Thoracic aorta (tissue), 2 donors: ENCODE measurements at regions not wholly inside any gene's neighbourhood (a gene's known extent, or its start where the extent isn't known, plus 50 kb on each side); places are given as distances from the start of the nearest gene placed in this dataset.

Experiments
- ATAC-seq: fragments of 150-250 bp; one replicate; pipeline ENCODE4 v1.8.0; 2017; ENCODE audit warnings: low read depth; ENCODE audit not compliant: insufficient number of reproducible peaks, low FRiP score
- DNase-seq: peaks from one replicate; pipeline ENCODE4 v3.0.0-alpha.2; 2020; ENCODE audit warnings: low spot score
- H3K27ac ChIP-seq, 2 donors: fragments of 200-600 bp; sonication (generic); 1 replicate in 1 of 2; 2 replicates in 1 of 2; pipeline ENCODE4 v1.5.1; 2016; ENCODE audit warnings: mild to moderate bottlenecking in 2 of 2, moderate library complexity in 2 of 2
- H3K27me3 ChIP-seq: fragments of 200-600 bp; sonication (generic); replicated peaks from 2 replicates; pipeline ENCODE4 v1.6.0; 2016; ENCODE audit warnings: mild to moderate bottlenecking; ENCODE audit not compliant: insufficient read depth
- H3K36me3 ChIP-seq: fragments of 200-600 bp; sonication (generic); one replicate; pipeline ENCODE4 v1.5.1; 2016
- H3K4me1 ChIP-seq, 2 donors: fragments of 200-600 bp; sonication (generic); 1 replicate in 1 of 2; 2 replicates in 1 of 2; pipeline versions ENCODE4 v1.5.1 to v1.6.0; 2016; ENCODE audit warnings: low read depth in 2 of 2, mild to moderate bottlenecking in 1 of 2; ENCODE audit not compliant: control insufficient read depth in 1 of 2
- H3K4me3 ChIP-seq: fragments of 200-600 bp; sonication (generic); 2 replicates; pipeline ENCODE4 v1.5.1; 2016; ENCODE audit warnings: mild to moderate bottlenecking
- H3K9me3 ChIP-seq: fragments of 200-600 bp; sonication (generic); 2 replicates; pipeline ENCODE4 v1.5.1; 2016
- CTCF ChIP-seq: fragments of 200-600 bp; sonication (generic); IDR thresholded peaks from one replicate; pipeline ENCODE4 v1.5.1; 2019; ENCODE audit warnings: antibody characterized with exemption

- TF ChIP-seq CTCF: no peak
- Histone ChIP-seq H3K4me1 (no peaks in the 10 kb centered on the region), H3K27ac (no peak overlapping the region), H3K4me3 (no peak overlapping the region), H3K36me3 (no peaks in the 10 kb centered on the region), H3K27me3 (no peaks in the 10 kb centered on the region), H3K9me3 (no peaks in the 10 kb centered on the region)
- no peak for ATAC-seq
- DNase-seq: no peak
These were observed 93.5 kb downstream of the COPS8 start for GRCh38 chr2:237179161-237179560.

GRCh38 chr2:237180187-237180586 lies 94.5 kb downstream of the COPS8 start:
- H3K4me1 ChIP-seq: no peaks in the 10 kb centered on the region
- ATAC-seq (no peak), DNase-seq (no peak)
- no peak overlapping the region for H3K27ac ChIP-seq
- H3K9me3 ChIP-seq: no peaks in the 10 kb centered on the region
- no peak overlapping the region for H3K4me3 ChIP-seq
- TF ChIP-seq CTCF: no peak
- no peaks in the 10 kb centered on the region for H3K36me3 ChIP-seq
- no peaks in the 10 kb centered on the region for H3K27me3 ChIP-seq

GRCh38 chr2:237180987-237181386 lies 95.3 kb downstream of the COPS8 start:
- Histone ChIP-seq H3K36me3 (no peaks in the 10 kb centered on the region), H3K9me3 (no peaks in the 10 kb centered on the region), H3K27ac (no peak overlapping the region), H3K4me3 (no peak overlapping the region), H3K4me1 (no peaks in the 10 kb centered on the region), H3K27me3 (no peaks in the 10 kb centered on the region)
- no peak for TF ChIP-seq CTCF
- ATAC-seq (no peak), DNase-seq (no peak)

DNA sequence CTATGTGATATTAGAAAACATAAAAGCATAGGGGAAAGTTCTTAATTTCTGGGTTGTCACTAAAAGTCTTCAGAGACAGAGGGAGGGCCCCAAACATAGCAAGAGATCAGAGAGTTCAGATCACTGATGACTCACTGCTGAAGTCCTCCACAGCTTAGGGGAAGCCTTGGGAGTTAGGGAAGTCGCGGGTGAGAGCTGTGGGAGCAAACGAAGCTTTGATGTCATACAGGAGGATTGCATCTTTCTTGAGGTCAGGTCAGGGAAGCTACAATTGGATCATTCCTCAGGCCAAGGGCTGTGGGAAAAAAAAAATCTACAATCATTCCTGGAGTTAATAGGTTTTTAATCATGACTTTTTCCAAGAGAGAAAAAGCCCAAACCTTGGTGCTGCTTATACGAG lies 96.2 kb downstream of the COPS8 start:
- DNase-seq: no peak
- H3K27ac ChIP-seq: no peak overlapping the region

DNA sequence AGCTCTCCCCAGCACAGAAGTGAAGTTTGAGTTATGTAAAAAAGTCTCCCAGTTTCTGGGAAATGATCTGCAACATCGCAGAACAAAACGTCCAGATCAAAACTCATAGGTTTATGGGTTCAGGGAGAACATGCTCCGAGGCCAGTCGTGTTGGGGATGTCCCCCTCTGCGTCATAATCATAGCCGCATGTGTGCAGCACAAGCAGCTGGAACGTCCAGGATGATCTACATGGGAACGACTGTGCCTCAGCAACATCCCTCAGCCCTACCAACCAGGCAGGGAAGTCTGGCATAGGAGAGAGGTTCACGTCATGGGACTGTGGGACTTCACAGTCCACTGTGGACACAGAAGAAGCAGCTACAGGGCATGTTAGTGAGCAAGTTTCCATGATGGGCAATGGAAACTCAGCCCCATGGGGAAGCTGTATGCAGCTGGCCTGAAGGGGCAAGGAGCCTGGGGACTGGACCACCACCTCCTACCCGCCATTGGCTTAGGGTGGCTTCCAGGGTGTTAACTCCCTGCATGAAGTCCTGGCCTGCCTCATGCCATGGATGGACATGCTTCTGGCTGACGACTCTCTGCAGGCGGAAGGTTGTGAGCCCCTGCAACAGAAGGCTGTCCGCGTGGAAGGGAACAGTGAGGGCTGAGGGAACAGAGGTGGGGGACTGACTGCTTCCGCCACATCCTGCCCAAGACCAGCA lies 96.9 kb downstream of the COPS8 start:
- Histone ChIP-seq H3K4me3 (no peak overlapping the region), H3K36me3 (no peaks in the 10 kb centered on the region), H3K27ac (no peak overlapping the region), H3K9me3 (no peaks in the 10 kb centered on the region), H3K4me1 (no peaks in the 10 kb centered on the region), H3K27me3 (no peaks in the 10 kb centered on the region)
- DNase-seq: no peak
- no peak for ATAC-seq
- TF ChIP-seq CTCF: no peak

More for the DNA sequence above, 96.2 kb downstream of the COPS8 start:
- Histone ChIP-seq H3K4me3 (no peak overlapping the region), H3K36me3 (no peaks in the 10 kb centered on the region), H3K27me3 (no peaks in the 10 kb centered on the region), H3K9me3 (no peaks in the 10 kb centered on the region), H3K4me1 (no peaks in the 10 kb centered on the region)
- ATAC-seq: no peak
- no peak for TF ChIP-seq CTCF
